ENCODE measurements at regions not wholly inside any gene's neighbourhood (a gene's known extent, or its start where the extent isn't known, plus 50 kb on each side); places are given as distances from the start of the nearest gene placed in this dataset.

DNA sequence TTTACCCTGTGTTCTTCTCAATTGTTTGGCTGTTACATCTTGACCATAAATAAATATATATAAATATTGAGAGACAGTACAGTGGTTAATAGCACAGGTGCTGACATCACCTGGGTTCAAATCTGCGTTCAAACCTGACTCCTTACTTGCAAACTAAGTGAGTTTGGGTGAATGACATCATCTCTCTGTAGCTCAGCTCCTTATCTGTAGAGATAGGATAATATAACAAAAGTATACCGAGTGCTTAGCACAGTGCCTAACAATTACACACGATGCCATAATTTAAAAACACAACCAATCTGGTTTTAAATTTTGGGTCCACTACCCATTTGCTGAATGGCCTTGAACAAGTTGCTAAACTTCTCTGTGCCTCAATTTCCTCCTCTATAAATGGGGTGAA is 86.6 kb downstream of the RRAGC start:
- Mint-ChIP-seq H3K9me3 (peaks cover 0 to under 1% of the 10 kb centered on the region in 2 experiments; a peak in 2 of 5 replicates), H3K4me3 (no peak overlapping the region), H3K36me3 (ENCODE audit: insufficient read depth in 1 of 3, low read depth in 3 of 3) (no peaks in the 10 kb centered on the region), H3K4me1 (peaks cover 13 to 14% of the 10 kb centered on the region in 2 experiments), H3K27me3 (ENCODE audit: low read depth) (peaks cover 10% of the 10 kb centered on the region), H3K27ac (no peak overlapping the region)
- Histone ChIP-seq H3K23me2 (ENCODE audit: insufficient read length, low read depth, low read length, poor library complexity, severe bottlenecking) (no peaks in the 10 kb centered on the region), H3K56ac (ENCODE audit: insufficient read length, low read depth, low read length) (no peak overlapping the region), H3K4ac (ENCODE audit: low read depth, low read length) (no peak overlapping the region), H4K91ac (ENCODE audit: insufficient read length, low read depth, low read length) (no peak overlapping the region), H3K9ac (ENCODE audit: extremely low read depth, insufficient read length, low read length) (no peak overlapping the region), H4K8ac (replicated peaks; ENCODE audit: insufficient read length, low read depth, low read length) (no peak overlapping the region), H3K79me1 (ENCODE audit: insufficient read depth, low read depth, low read length, poor library complexity, severe bottlenecking) (no peaks in the 10 kb centered on the region), H2BK120ac (ENCODE audit: low read depth, low read length, poor library complexity, severe bottlenecking) (no peak overlapping the region), H2BK15ac (ENCODE audit: low read depth, low read length) (no peak overlapping the region), H3K9me3 (ENCODE audit: control insufficient read depth, low read depth, low read length) (no peaks in the 10 kb centered on the region), H3K27me3 (ENCODE audit: insufficient read depth, low read length) (no peaks in the 10 kb centered on the region), H4K5ac (ENCODE audit: insufficient read length, low read depth, low read length) (no peak overlapping the region), H2BK5ac (ENCODE audit: insufficient read length, low read length) (no peak overlapping the region), H2AFZ (ENCODE audit: low read length) (no peak overlapping the region), H3K4me2 (ENCODE audit: insufficient read depth, insufficient read length, low read length) (no peak overlapping the region), H3K27ac (ENCODE audit: insufficient read length, low read depth, low read length) (no peak overlapping the region), H2AK5ac (ENCODE audit: insufficient read length, low read length) (no peak overlapping the region), H2BK12ac (ENCODE audit: insufficient read length, low read depth, low read length) (no peak overlapping the region), H2BK20ac (ENCODE audit: low read depth, low read length, poor library complexity, severe bottlenecking) (no peak overlapping the region), H4K20me1 (ENCODE audit: control insufficient read depth, insufficient read depth, insufficient read length) (no peaks in the 10 kb centered on the region), H3K18ac (ENCODE audit: insufficient read length, low read depth, low read length) (no peak overlapping the region), H3K14ac (ENCODE audit: insufficient read depth, low read length) (no peak overlapping the region), H3K79me2 (ENCODE audit: insufficient read depth, low read length) (no peaks in the 10 kb centered on the region), H3T11ph (ENCODE audit: low read length) (no peak overlapping the region), H3K4me1 (ENCODE audit: insufficient read depth, low read length) (no peaks in the 10 kb centered on the region), H3K23ac (ENCODE audit: insufficient read length, low read depth, low read length) (no peak overlapping the region)
- WGBS (ENCODE audit: extremely low coverage, insufficient read length, low lambda C conversion rate) = no CpG with 5 or more reads among the region's 3 CpGs
- TF ChIP-seq, protein P1, sequence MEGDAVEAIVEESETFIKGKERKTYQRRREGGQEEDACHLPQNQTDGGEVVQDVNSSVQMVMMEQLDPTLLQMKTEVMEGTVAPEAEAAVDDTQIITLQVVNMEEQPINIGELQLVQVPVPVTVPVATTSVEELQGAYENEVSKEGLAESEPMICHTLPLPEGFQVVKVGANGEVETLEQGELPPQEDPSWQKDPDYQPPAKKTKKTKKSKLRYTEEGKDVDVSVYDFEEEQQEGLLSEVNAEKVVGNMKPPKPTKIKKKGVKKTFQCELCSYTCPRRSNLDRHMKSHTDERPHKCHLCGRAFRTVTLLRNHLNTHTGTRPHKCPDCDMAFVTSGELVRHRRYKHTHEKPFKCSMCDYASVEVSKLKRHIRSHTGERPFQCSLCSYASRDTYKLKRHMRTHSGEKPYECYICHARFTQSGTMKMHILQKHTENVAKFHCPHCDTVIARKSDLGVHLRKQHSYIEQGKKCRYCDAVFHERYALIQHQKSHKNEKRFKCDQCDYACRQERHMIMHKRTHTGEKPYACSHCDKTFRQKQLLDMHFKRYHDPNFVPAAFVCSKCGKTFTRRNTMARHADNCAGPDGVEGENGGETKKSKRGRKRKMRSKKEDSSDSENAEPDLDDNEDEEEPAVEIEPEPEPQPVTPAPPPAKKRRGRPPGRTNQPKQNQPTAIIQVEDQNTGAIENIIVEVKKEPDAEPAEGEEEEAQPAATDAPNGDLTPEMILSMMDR (conservative IDR thresholded peaks at IDR 0.05) = no peak
- DNase-seq = no peak

Data from H9 (cell line).